NCI-H1048 (cell line): ENCODE measurements at regions not wholly inside any gene's neighbourhood (a gene's known extent, or its start where the extent isn't known, plus 50 kb on each side); places are given as distances from the start of the nearest gene placed in this dataset.

Experiments
- DNase-seq: peaks from one replicate; lab custom pipeline; 2025; lab: John Stamatoyannopoulos, UW

- no peak for DNase-seq
Measured at GRCh38 chr12:116458492-116458891, 100.7 kb upstream of the MAP1LC3B2 start.

- no peak for DNase-seq
Measured at GRCh38 chr12:116459011-116459875, 99.9 kb upstream of the MAP1LC3B2 start.

GRCh38 chr12:116459916-116460663 lies 99.1 kb upstream of the MAP1LC3B2 start:
- DNase-seq: no peak

- DNase-seq: no peak
Measured at GRCh38 chr12:116461060-116461459, 98.1 kb upstream of the MAP1LC3B2 start.

GRCh38 chr12:116463366-116463765 lies 95.8 kb upstream of the MAP1LC3B2 start:
- no peak for DNase-seq

GRCh38 chr12:116465407-116465806 lies 93.8 kb upstream of the MAP1LC3B2 start:
- DNase-seq: no peak

GRCh38 chr12:116465856-116466255 lies 93.3 kb upstream of the MAP1LC3B2 start:
- DNase-seq: no peak

GRCh38 chr12:116466536-116466935 lies 92.6 kb upstream of the MAP1LC3B2 start:
- no peak for DNase-seq

- DNase-seq: no peak
Measured at GRCh38 chr12:116469344-116469743, 89.8 kb upstream of the MAP1LC3B2 start.

GRCh38 chr12:116471544-116471943 lies 87.6 kb upstream of the MAP1LC3B2 start:
- DNase-seq: no peak

GRCh38 chr12:116472193-116472592 lies 87.0 kb upstream of the MAP1LC3B2 start:
- no peak for DNase-seq

- no peak for DNase-seq
Measured at GRCh38 chr12:116473416-116473815, 85.8 kb upstream of the MAP1LC3B2 start.

GRCh38 chr12:116474331-116474730 lies 84.8 kb upstream of the MAP1LC3B2 start:
- DNase-seq: no peak

- no peak for DNase-seq
Measured at GRCh38 chr12:116474899-116475298, 84.3 kb upstream of the MAP1LC3B2 start.

- DNase-seq: no peak
Measured at GRCh38 chr12:116476227-116476822, 82.9 kb upstream of the MAP1LC3B2 start.

GRCh38 chr12:116478243-116478773 lies 80.9 kb upstream of the MAP1LC3B2 start:
- DNase-seq: no peak

- DNase-seq: no peak
Measured at GRCh38 chr12:116480210-116480810, 78.9 kb upstream of the MAP1LC3B2 start.

- DNase-seq: no peak
Measured at GRCh38 chr12:116481726-116482125, 77.5 kb upstream of the MAP1LC3B2 start.

- DNase-seq: no peak
Measured at GRCh38 chr12:116482179-116482578, 77.0 kb upstream of the MAP1LC3B2 start.

GRCh38 chr12:116482859-116483258 lies 76.3 kb upstream of the MAP1LC3B2 start:
- DNase-seq: no peak

- DNase-seq: no peak
Measured at GRCh38 chr12:116483959-116484750, 75.0 kb upstream of the MAP1LC3B2 start.
